ENCODE measurements at regions not wholly inside any gene's neighbourhood (a gene's known extent, or its start where the extent isn't known, plus 50 kb on each side); places are given as distances from the start of the nearest gene placed in this dataset.
"Not testable (repeated sequence)": the region's sequence is repeated elsewhere in the genome, so short reads cannot be mapped to it uniquely, and the experiment has no call there.

- DNase-seq (ENCODE audit: low read depth, low spot score) = no peak
Measured at GRCh38 chr6:27135087-27135657, 112.3 kb upstream of the PRSS16 start.

GRCh38 chr6:27136077-27136644 is 111.3 kb upstream of the PRSS16 start:
- no peak for DNase-seq (ENCODE audit: low read depth, low spot score)

GRCh38 chr6:27136978-27137814 is 110.3 kb upstream of the PRSS16 start:
- DNase-seq (ENCODE audit: low read depth, low spot score) = no peak

- DNase-seq (ENCODE audit: low read depth, low spot score) = no peak
Measured at GRCh38 chr6:27138406-27138805, 109.1 kb upstream of the PRSS16 start.

- DNase-seq (ENCODE audit: low read depth, low spot score) = peak; percentile 59
Measured at GRCh38 chr6:27138837-27139755, 108.4 kb upstream of the PRSS16 start.

- DNase-seq (ENCODE audit: low read depth, low spot score) = no peak
Measured at GRCh38 chr6:27139756-27140579, 107.5 kb upstream of the PRSS16 start.

- DNase-seq (ENCODE audit: low read depth, low spot score) = no peak
Measured at GRCh38 chr6:27140999-27141528, 106.4 kb upstream of the PRSS16 start.

GRCh38 chr6:27141529-27142015 is 105.9 kb upstream of the PRSS16 start:
- no peak for DNase-seq (ENCODE audit: low read depth, low spot score)

GRCh38 chr6:27143020-27143388 is 104.5 kb upstream of the PRSS16 start:
- not testable (repeated sequence) for DNase-seq (ENCODE audit: low read depth, low spot score)

- DNase-seq (ENCODE audit: low read depth, low spot score) = no peak
Measured at GRCh38 chr6:27143474-27144026, 104.0 kb upstream of the PRSS16 start.

- no peak for DNase-seq (ENCODE audit: low read depth, low spot score)
Measured at GRCh38 chr6:27144740-27145079, 102.8 kb upstream of the PRSS16 start.

GRCh38 chr6:27145731-27146455 is 101.6 kb upstream of the PRSS16 start:
- peak; percentile 87 for DNase-seq (ENCODE audit: low read depth, low spot score)

- DNase-seq (ENCODE audit: low read depth, low spot score) = not testable (repeated sequence)
Measured at GRCh38 chr6:27146456-27146705, 101.1 kb upstream of the PRSS16 start.

GRCh38 chr6:27146706-27147505 is 100.6 kb upstream of the PRSS16 start:
- peak; percentile 98 for DNase-seq (ENCODE audit: low read depth, low spot score)

- DNase-seq (ENCODE audit: low read depth, low spot score) = no peak
Measured at GRCh38 chr6:27148404-27148795, 99.1 kb upstream of the PRSS16 start.

- no peak for DNase-seq (ENCODE audit: low read depth, low spot score)
Measured at GRCh38 chr6:27149150-27149549, 98.4 kb upstream of the PRSS16 start.

- DNase-seq (ENCODE audit: low read depth, low spot score) = no peak
Measured at GRCh38 chr6:27154696-27155095, 92.8 kb upstream of the PRSS16 start.

- DNase-seq (ENCODE audit: low read depth, low spot score) = no peak
Measured at GRCh38 chr6:27156874-27157458, 90.5 kb upstream of the PRSS16 start.
